ENCODE measurements at regions not wholly inside any gene's neighbourhood (a gene's known extent, or its start where the extent isn't known, plus 50 kb on each side); places are given as distances from the start of the nearest gene placed in this dataset.

DNA sequence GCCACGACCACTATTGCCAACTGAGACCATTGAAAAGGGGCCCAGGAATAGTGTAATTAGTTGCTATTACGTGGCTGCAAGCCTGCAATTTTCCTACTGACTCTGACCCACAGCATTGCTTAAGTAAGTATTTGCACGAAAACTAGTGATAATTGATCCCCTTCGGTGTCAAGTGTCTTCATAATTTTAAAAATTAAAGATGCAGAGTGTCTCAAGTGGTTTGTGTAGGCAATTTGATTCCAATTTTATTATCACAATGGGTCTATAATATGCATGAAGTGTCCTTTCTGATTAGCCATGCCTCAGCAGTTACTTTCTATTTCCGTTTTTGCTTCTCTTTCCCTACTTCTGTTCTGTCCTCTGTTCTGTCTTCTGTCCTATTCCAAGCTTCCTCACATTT is 259.2 kb downstream of the C3orf38 start:
- TF ChIP-seq, protein P1, sequence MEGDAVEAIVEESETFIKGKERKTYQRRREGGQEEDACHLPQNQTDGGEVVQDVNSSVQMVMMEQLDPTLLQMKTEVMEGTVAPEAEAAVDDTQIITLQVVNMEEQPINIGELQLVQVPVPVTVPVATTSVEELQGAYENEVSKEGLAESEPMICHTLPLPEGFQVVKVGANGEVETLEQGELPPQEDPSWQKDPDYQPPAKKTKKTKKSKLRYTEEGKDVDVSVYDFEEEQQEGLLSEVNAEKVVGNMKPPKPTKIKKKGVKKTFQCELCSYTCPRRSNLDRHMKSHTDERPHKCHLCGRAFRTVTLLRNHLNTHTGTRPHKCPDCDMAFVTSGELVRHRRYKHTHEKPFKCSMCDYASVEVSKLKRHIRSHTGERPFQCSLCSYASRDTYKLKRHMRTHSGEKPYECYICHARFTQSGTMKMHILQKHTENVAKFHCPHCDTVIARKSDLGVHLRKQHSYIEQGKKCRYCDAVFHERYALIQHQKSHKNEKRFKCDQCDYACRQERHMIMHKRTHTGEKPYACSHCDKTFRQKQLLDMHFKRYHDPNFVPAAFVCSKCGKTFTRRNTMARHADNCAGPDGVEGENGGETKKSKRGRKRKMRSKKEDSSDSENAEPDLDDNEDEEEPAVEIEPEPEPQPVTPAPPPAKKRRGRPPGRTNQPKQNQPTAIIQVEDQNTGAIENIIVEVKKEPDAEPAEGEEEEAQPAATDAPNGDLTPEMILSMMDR (IDR thresholded peaks at IDR 0.05), result no peak
- TF ChIP-seq POLR2A (IDR thresholded peaks at IDR 0.05; ENCODE audit: low read length) (no peak), MAZ (IDR thresholded peaks at IDR 0.05; ENCODE audit: borderline replicate concordance, low read depth, low read length) (no peak), RAD21 (conservative IDR thresholded peaks at IDR 0.05 in 1 of 2, IDR thresholded peaks at IDR 0.05 in 1 of 2) (no peak), HOXB13 (CRISPR knock-in tag; IDR thresholded peaks at IDR 0.05; ENCODE audit: low read depth) (no peak), JUN (IDR thresholded peaks at IDR 0.05) (no peak), EHMT2 (IDR thresholded peaks at IDR 0.05; ENCODE audit: low read depth) (no peak), BHLHE40 (IDR thresholded peaks at IDR 0.05; ENCODE audit: low read depth, low read length) (no peak), EP300 (IDR thresholded peaks at IDR 0.05) (no peak)
- TF ChIP-seq, protein P2, sequence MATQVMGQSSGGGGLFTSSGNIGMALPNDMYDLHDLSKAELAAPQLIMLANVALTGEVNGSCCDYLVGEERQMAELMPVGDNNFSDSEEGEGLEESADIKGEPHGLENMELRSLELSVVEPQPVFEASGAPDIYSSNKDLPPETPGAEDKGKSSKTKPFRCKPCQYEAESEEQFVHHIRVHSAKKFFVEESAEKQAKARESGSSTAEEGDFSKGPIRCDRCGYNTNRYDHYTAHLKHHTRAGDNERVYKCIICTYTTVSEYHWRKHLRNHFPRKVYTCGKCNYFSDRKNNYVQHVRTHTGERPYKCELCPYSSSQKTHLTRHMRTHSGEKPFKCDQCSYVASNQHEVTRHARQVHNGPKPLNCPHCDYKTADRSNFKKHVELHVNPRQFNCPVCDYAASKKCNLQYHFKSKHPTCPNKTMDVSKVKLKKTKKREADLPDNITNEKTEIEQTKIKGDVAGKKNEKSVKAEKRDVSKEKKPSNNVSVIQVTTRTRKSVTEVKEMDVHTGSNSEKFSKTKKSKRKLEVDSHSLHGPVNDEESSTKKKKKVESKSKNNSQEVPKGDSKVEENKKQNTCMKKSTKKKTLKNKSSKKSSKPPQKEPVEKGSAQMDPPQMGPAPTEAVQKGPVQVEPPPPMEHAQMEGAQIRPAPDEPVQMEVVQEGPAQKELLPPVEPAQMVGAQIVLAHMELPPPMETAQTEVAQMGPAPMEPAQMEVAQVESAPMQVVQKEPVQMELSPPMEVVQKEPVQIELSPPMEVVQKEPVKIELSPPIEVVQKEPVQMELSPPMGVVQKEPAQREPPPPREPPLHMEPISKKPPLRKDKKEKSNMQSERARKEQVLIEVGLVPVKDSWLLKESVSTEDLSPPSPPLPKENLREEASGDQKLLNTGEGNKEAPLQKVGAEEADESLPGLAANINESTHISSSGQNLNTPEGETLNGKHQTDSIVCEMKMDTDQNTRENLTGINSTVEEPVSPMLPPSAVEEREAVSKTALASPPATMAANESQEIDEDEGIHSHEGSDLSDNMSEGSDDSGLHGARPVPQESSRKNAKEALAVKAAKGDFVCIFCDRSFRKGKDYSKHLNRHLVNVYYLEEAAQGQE (IDR thresholded peaks at IDR 0.05), result no peak
